Activated CD8-positive, alpha-beta T cell treated with anti-CD3 and anti-CD28 coated beads for 36 hours (primary cell): ENCODE measurements at regions not wholly inside any gene's neighbourhood (a gene's known extent, or its start where the extent isn't known, plus 50 kb on each side); places are given as distances from the start of the nearest gene placed in this dataset.

Experiments used
- ATAC-seq: fragments of 200-7000 bp; cut with Tn5 transposase; one replicate; pipeline ENCODE4 v1.10.0; 2021; ENCODE audit warnings: mild to moderate bottlenecking, moderate library complexity
- CTCF ChIA-PET: fragments of 350-600 bp; sonication (Branson Sonifier 250); formaldehyde crosslinking; loops from one replicate; lab custom pipeline; 2021; ENCODE audit warnings: antibody characterized with exemption; lab: Charles Lee
- POLR2A ChIA-PET: fragments of 350-600 bp; sonication (Branson Sonifier 250); formaldehyde crosslinking; loops from one replicate; lab custom pipeline; 2021; ENCODE audit warnings: antibody characterized with exemption; lab: Charles Lee
- DNase-seq: peaks from one replicate; pipeline ENCODE4 v3.0.0-alpha.2; 2020
- H3K27ac Mint-ChIP-seq: one replicate; pipeline ENCODE4 v1.8.0; 2021; ENCODE audit warnings: mild to moderate bottlenecking, mixed read lengths
- H3K27me3 Mint-ChIP-seq: one replicate; pipeline ENCODE4 v1.8.0; 2021; ENCODE audit warnings: mixed read lengths
- H3K36me3 Mint-ChIP-seq: one replicate; pipeline ENCODE4 v1.8.0; 2021; ENCODE audit warnings: low read depth, mixed read lengths
- H3K4me1 Mint-ChIP-seq: one replicate; pipeline ENCODE4 v1.8.0; 2021; ENCODE audit warnings: low read depth, mixed read lengths
- H3K4me3 Mint-ChIP-seq: one replicate; pipeline ENCODE4 v1.8.0; 2021; ENCODE audit warnings: mild to moderate bottlenecking, moderate library complexity, mixed read lengths
- H3K9me3 Mint-ChIP-seq: one replicate; pipeline ENCODE4 v1.8.0; 2021; ENCODE audit warnings: mixed read lengths
- intact Hi-C: fragments of 100-400 bp; cut with micrococcal nuclease; formaldehyde crosslinking; loops from one replicate; pipeline ENCODE4 v1.10.0; 2022
- TF ChIP-seq, protein P1 (sequence below): fragments of 200-600 bp; IDR thresholded peaks from one replicate; pipeline ENCODE4 v1.8.0; 2022; ENCODE audit warnings: antibody characterized with exemption, mild to moderate bottlenecking

DNA sequence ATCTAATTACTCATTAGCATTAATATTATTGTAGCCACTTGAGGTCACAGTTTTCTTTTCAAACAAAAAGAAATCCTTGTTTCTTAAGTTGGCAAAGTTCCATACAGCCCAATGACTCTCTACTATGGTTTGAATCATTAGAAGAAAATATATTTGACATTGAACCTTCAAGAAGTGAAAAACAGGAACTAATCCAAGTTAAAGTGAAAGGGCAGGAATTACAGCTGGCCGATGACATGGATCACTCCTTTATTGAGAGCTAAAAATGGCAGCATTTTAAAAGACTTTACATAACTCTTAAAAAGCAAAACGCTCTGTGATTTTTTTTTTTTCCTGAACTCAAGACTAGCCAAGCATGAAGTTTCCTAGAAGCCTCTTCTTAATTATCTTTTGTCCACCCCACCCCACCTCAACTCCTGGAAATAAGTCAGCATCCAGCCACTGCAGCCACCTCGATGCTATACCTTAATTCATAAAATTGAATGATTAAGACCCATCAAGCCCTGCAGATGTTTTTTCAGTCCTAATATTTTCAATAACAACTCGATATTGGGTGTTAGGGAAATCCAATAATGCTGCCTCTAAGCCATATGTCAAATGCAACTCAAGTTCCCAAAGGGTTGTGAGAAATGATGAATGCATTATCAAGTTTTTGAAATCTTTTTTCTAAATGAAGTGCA, 323.1 kb downstream of the HHIPL2 start:
- intact Hi-C loops: no loop called here
- no peak overlapping the region for H3K27ac Mint-ChIP-seq
- CTCF ChIA-PET: no interaction called here
- no peak for DNase-seq
- H3K4me3 Mint-ChIP-seq: no peak overlapping the region
- H3K36me3 Mint-ChIP-seq: no peaks in the 10 kb centered on the region
- no peaks in the 10 kb centered on the region for H3K27me3 Mint-ChIP-seq
- H3K9me3 Mint-ChIP-seq: peaks cover 5% of the 10 kb centered on the region
- TF ChIP-seq, protein P1, sequence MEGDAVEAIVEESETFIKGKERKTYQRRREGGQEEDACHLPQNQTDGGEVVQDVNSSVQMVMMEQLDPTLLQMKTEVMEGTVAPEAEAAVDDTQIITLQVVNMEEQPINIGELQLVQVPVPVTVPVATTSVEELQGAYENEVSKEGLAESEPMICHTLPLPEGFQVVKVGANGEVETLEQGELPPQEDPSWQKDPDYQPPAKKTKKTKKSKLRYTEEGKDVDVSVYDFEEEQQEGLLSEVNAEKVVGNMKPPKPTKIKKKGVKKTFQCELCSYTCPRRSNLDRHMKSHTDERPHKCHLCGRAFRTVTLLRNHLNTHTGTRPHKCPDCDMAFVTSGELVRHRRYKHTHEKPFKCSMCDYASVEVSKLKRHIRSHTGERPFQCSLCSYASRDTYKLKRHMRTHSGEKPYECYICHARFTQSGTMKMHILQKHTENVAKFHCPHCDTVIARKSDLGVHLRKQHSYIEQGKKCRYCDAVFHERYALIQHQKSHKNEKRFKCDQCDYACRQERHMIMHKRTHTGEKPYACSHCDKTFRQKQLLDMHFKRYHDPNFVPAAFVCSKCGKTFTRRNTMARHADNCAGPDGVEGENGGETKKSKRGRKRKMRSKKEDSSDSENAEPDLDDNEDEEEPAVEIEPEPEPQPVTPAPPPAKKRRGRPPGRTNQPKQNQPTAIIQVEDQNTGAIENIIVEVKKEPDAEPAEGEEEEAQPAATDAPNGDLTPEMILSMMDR: no peak
- ATAC-seq: no peak
- POLR2A ChIA-PET: no interaction called here
- H3K4me1 Mint-ChIP-seq: no peaks in the 10 kb centered on the region

GRCh38 chr1:222224156-222224555, 323.7 kb downstream of the HHIPL2 start:
- ChIA-PET CTCF (no interaction called here), POLR2A (interaction anchor here (0.8 kb wide), 1 partner anchor 28 kb away, joined by 3 read pairs; no protein-coding TSS in a partner anchor)
- TF ChIP-seq, protein P1: no peak
- Mint-ChIP-seq H3K36me3 (no peaks in the 10 kb centered on the region), H3K9me3 (peaks cover 5% of the 10 kb centered on the region), H3K4me1 (no peaks in the 10 kb centered on the region), H3K27ac (no peak overlapping the region), H3K27me3 (no peaks in the 10 kb centered on the region), H3K4me3 (no peak overlapping the region)
- intact Hi-C loops: no loop called here
- ATAC-seq (no peak), DNase-seq (no peak)

GRCh38 chr1:222223010-222223409, 324.9 kb downstream of the HHIPL2 start:
- CTCF ChIA-PET: no interaction called here
- DNase-seq (no peak), ATAC-seq (no peak)
- H3K36me3 Mint-ChIP-seq: no peaks in the 10 kb centered on the region
- no peak overlapping the region for H3K27ac Mint-ChIP-seq
- no peaks in the 10 kb centered on the region for H3K4me1 Mint-ChIP-seq
- intact Hi-C loops: no loop called here
- peaks cover 8% of the 10 kb centered on the region for H3K9me3 Mint-ChIP-seq
- no peak overlapping the region for H3K4me3 Mint-ChIP-seq
- TF ChIP-seq, protein P1: no peak
- POLR2A ChIA-PET: no interaction called here
- no peaks in the 10 kb centered on the region for H3K27me3 Mint-ChIP-seq

DNA sequence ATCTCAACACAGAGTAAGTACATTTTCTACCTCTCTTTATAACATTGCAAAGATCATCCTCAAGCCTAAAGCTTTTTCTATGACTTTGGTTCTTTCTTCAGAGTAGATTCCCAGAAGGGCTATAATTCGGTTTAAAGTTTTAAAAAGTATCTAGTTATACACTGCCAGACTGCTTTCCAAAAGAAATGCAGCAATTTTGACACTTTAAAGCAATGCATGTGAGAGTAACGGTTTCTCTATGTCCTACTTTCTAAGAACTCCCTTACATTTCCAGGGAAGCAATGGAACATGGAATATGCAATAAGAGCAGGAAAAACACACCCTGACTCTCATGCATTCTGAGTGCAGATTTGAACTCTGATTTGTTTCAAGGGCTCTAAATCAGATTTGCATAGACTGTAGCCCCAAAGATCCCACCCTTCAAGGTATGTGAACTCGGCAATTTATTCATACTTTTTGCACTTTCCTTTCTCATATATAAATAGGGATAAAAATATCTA, 331.6 kb downstream of the HHIPL2 start:
- intact Hi-C loops: no loop called here
- DNase-seq: no peak
- no peak for ATAC-seq
- no peaks in the 10 kb centered on the region for H3K27me3 Mint-ChIP-seq
- no peaks in the 10 kb centered on the region for H3K4me1 Mint-ChIP-seq
- TF ChIP-seq, protein P1: no peak
- H3K27ac Mint-ChIP-seq: no peak overlapping the region
- H3K36me3 Mint-ChIP-seq: no peaks in the 10 kb centered on the region
- POLR2A ChIA-PET: no interaction called here
- CTCF ChIA-PET: no interaction called here
- no peak overlapping the region for H3K4me3 Mint-ChIP-seq
- H3K9me3 Mint-ChIP-seq: peaks cover 3% of the 10 kb centered on the region

GRCh38 chr1:222210776-222211175, 337.1 kb downstream of the HHIPL2 start:
- Mint-ChIP-seq H3K27me3 (peaks cover 5% of the 10 kb centered on the region), H3K4me3 (no peak overlapping the region), H3K4me1 (no peaks in the 10 kb centered on the region), H3K36me3 (no peaks in the 10 kb centered on the region), H3K9me3 (no peaks in the 10 kb centered on the region), H3K27ac (no peak overlapping the region)
- no peak for DNase-seq
- ATAC-seq: no peak
- ChIA-PET POLR2A (interaction anchor here (1.3 kb wide), 1 partner anchor 20 kb away, joined by 3 read pairs; no protein-coding TSS in a partner anchor), CTCF (interaction anchor here (0.6 to 0.9 kb wide), 2 partner anchors 11 to 245 kb away, joined by 3 read pairs; no protein-coding TSS in a partner anchor)
- TF ChIP-seq, protein P1: no peak
- intact Hi-C loops: no loop called here
